HG03432 (cell line): ENCODE measurements at regions not wholly inside any gene's neighbourhood (a gene's known extent, or its start where the extent isn't known, plus 50 kb on each side); places are given as distances from the start of the nearest gene placed in this dataset.

ENCODE experiments used
- ATAC-seq: cut with Tn5 transposase; IDR thresholded peaks from one replicate; pipeline ENCODE4 v1.9.1; 2021; ENCODE audit warnings: mild to moderate bottlenecking, moderate library complexity; ENCODE audit not compliant: unreplicated experiment

GRCh38 chr18:45556222-45556621, 59.1 kb upstream of the SLC14A2 start:
- ATAC-seq: no peak

GRCh38 chr18:45557287-45557686, 58.0 kb upstream of the SLC14A2 start:
- no peak for ATAC-seq

DNA sequence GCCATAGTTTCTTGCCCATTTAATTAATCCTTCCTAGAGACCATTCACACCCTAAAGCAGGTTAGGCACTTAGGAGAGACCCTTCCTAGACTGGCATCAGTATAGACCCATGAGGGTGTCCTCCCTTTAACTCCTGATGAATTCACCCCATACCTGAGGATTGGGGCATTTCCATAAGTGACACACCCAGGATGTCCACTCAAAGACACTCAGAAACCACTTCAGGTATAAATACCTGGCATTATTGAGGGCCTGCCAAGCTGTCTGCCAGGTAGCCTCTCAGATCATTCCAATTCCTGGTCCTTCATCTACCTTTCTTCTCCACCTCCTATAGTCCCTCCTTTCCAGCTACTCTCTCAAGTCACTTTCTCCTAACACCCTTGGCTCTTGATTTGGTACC, 57.5 kb upstream of the SLC14A2 start:
- no peak for ATAC-seq

- ATAC-seq: no peak
Measured at GRCh38 chr18:45559258-45559657, 56.0 kb upstream of the SLC14A2 start.

GRCh38 chr18:45560870-45561269, 54.4 kb upstream of the SLC14A2 start:
- ATAC-seq: no peak

DNA sequence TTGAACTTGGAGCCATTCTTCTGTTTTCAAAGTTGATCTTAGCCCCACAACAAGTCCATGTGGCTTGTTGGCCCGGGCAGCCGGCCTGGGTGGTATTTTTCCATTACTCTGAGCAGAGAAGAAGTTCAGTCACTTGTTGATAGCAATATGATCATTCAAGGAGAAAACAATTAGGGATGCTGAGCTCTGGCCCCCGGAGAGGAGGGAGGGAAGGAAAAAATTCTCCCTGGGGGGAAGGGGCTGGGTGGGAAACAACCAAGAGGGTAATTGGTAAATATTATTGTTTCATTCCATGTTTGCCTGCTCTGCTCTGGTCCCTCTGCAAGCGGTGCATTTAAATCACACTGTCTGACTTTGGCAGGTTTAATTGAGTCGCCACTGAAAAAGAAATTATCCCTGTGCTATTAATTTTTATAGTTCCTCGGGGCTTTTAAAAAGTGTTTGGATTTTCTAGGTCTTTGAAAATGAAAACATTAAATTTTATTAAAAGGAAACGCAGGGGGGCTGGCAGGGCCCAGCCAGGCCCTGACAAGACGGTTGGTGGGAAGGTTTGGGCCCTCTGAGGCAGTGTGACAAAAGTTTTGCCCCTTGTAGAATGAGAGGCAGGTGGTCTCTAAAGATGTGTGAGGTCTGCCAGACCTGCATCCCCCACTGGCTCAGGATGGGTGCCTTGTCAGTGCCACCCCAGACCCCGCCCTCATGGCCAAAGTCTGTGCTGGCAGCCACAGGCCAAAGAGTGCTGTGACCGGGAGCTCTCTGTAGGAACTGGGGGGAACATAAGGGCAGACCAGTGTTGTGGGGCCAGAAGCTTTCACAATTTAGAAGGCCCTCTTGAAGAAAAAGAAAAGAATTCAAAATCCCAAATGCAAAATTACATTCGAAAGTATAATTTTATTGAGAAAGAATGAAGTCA, 52.5 kb upstream of the SLC14A2 start:
- ATAC-seq: no peak

DNA sequence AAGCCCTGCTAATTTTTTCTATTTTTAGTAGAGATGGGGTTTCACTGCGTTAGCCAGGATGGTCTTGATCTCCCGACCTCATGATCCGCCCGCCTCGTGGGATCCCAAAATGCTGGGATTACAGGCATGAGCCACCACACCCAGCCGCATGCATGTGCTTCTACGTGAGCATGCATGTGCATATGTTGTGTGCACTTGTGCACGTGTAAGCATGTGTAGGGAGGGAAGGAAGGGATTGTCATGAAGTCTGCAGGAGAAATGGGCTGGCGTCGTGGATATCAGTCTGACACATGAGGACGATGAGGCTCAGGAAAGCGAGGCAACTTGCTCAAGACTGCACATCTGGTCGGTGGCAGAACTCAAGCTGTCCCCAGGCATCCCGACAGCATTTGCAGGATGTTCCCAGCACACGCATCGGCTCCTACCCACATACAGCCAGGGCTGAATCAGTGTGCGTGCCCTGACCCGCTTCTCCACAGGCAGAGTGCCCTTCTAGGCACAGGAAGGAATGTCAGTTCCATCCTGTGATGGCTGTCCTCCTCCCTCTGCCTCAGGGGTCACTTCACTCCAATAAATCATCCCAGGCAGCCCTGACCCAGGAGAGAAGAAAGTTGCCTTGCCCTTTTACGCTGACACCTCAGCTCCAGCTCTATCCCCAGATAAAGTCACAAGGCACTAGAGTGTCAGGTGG, 49.9 kb upstream of the SLC14A2 start:
- ATAC-seq: no peak
